Mesothelial cell of epicardium (in vitro differentiated cells): ENCODE measurements at regions not wholly inside any gene's neighbourhood (a gene's known extent, or its start where the extent isn't known, plus 50 kb on each side); places are given as distances from the start of the nearest gene placed in this dataset.
A peak's percentile ranks its signal among the peaks of the same experiment; 100 is the strongest.

ENCODE experiments used
- DNase-seq, 2 experiments: peaks; one replicate each; pipeline ENCODE4 v3.0.0; 2021; ENCODE audit warnings: low spot score in 2 of 2; ENCODE audit not compliant: unreplicated experiment in 2 of 2
- H3K27ac Mint-ChIP-seq: 2 replicates; pipeline ENCODE4 v1.8.0; 2021; ENCODE audit warnings: mixed read lengths
- H3K27me3 Mint-ChIP-seq: 2 replicates; pipeline ENCODE4 v1.8.0; 2021; ENCODE audit warnings: low read depth, mixed read lengths
- H3K36me3 Mint-ChIP-seq: 2 replicates; pipeline ENCODE4 v1.8.0; 2021; ENCODE audit warnings: mixed read lengths
- H3K4me1 Mint-ChIP-seq: 2 replicates; pipeline ENCODE4 v1.8.0; 2021; ENCODE audit warnings: mixed read lengths
- H3K4me3 Mint-ChIP-seq: 2 replicates; pipeline ENCODE4 v1.8.0; 2021; ENCODE audit warnings: mild to moderate bottlenecking, moderate library complexity, mixed read lengths
- H3K9me3 Mint-ChIP-seq: 2 replicates; pipeline ENCODE4 v1.8.0; 2021; ENCODE audit warnings: mixed read lengths
- CTCF ChIP-seq: fragments of 200-600 bp; sonication (generic); IDR thresholded peaks from one replicate; pipeline ENCODE4 v1.5.0; 2021; ENCODE audit warnings: antibody characterized with exemption; ENCODE audit not compliant: unreplicated experiment

- H3K9me3 Mint-ChIP-seq: peaks cover 8% of the 10 kb centered on the region
- H3K27me3 Mint-ChIP-seq: peaks cover 10% of the 10 kb centered on the region
- DNase-seq: no peak
- TF ChIP-seq CTCF: no peak
- no peaks in the 10 kb centered on the region for H3K36me3 Mint-ChIP-seq
- no peak overlapping the region for H3K4me3 Mint-ChIP-seq
- H3K4me1 Mint-ChIP-seq: peaks cover 7% of the 10 kb centered on the region
- H3K27ac Mint-ChIP-seq: no peak overlapping the region
Observed at GRCh38 chr2:7420530-7420929, 503.3 kb downstream of the RNF144A start.

GRCh38 chr2:7424481-7424880, 507.3 kb downstream of the RNF144A start:
- no peak for DNase-seq
- Mint-ChIP-seq H3K4me3 (no peak overlapping the region), H3K36me3 (no peaks in the 10 kb centered on the region), H3K27me3 (peaks cover 19% of the 10 kb centered on the region), H3K9me3 (no peaks in the 10 kb centered on the region), H3K27ac (no peak overlapping the region), H3K4me1 (peaks cover 15% of the 10 kb centered on the region)
- no peak for TF ChIP-seq CTCF

- peaks cover 1% of the 10 kb centered on the region for H3K9me3 Mint-ChIP-seq
Observed at GRCh38 chr2:7427293-7428060, 510.3 kb downstream of the RNF144A start.

GRCh38 chr2:7428454-7429204, 511.4 kb downstream of the RNF144A start:
- Mint-ChIP-seq H3K36me3 (no peaks in the 10 kb centered on the region), H3K27me3 (peaks cover 13% of the 10 kb centered on the region), H3K4me1 (peaks cover 15% of the 10 kb centered on the region), H3K4me3 (no peak overlapping the region), H3K27ac (no peak overlapping the region), H3K9me3 (peaks cover 5% of the 10 kb centered on the region)
- no peak for TF ChIP-seq CTCF
- DNase-seq: no peak

More at GRCh38 chr2:7427293-7428060, 510.3 kb downstream of the RNF144A start:
- peaks cover 16% of the 10 kb centered on the region for H3K27me3 Mint-ChIP-seq
- no peak overlapping the region for H3K27ac Mint-ChIP-seq
- H3K4me1 Mint-ChIP-seq: peaks cover 15% of the 10 kb centered on the region
- TF ChIP-seq CTCF: peak; percentile 87
- no peak overlapping the region for H3K4me3 Mint-ChIP-seq
- no peaks in the 10 kb centered on the region for H3K36me3 Mint-ChIP-seq
- DNase-seq: no peak

- DNase-seq: no peak
- Mint-ChIP-seq H3K9me3 (peaks cover 13% of the 10 kb centered on the region), H3K4me3 (no peak overlapping the region), H3K36me3 (peaks cover 3% of the 10 kb centered on the region), H3K4me1 (peaks cover 15% of the 10 kb centered on the region), H3K27me3 (peaks cover 11% of the 10 kb centered on the region), H3K27ac (no peak overlapping the region)
- TF ChIP-seq CTCF: no peak
Observed at GRCh38 chr2:7429733-7430132, 512.5 kb downstream of the RNF144A start.
